ENCODE measurements at regions not wholly inside any gene's neighbourhood (a gene's known extent, or its start where the extent isn't known, plus 50 kb on each side); places are given as distances from the start of the nearest gene placed in this dataset.

DNA sequence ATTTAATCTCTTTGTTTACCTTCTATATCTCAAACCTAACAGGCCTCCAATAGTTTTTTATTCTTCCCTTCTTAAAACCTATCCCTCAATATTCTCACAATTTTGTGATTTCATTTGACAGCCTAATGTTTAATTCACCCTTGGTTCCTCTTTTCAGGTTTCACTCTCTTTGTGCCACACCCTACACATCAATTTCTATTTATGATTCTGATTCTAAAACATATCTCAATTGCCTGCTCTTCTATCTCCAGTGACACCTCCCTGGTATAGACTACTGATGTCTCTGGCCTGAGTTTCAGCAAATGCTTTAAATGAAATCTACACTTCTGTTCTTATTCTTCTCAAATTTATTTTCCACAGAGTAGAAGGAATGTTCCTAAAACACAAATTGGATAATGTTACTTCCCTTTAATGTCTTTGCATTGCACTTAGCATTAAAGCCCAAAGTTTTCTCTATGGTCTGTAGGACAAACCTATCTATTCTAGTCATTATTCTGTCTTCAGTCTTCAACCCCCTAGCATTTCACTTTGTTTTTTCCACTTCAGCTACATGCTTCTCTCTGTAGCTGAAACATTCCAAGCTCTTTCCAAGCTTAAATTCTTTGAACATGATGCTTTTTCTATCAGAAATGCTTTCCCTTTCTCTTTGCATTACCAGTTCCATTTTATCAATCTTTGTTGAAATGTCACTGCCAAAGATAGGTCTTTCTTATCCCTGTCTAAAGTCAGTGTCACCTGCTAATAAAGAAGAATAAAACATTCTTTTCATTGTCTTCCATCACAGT is 622.0 kb downstream of the CENPC start:
- no peak for FAIRE-seq

DNA sequence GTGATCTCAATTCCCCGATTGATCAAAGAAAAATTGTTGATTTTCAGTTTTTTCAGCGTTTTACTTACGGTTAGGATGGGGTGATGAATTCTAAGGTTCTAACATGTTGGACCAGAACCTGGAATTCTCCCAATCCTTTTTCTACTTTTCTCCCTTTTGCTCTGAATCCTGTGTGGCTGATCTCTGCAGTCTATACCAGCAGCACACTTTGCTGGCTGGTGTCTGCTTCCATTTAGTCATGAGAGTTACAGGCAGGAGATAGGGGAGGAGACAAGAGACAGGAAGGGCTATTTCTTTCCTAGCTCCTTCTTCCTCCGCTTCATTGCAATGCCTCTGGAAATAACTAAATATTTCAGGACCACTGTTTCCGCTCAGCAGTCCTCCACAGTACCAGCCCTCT is 623.9 kb downstream of the CENPC start:
- FAIRE-seq: no peak

DNA sequence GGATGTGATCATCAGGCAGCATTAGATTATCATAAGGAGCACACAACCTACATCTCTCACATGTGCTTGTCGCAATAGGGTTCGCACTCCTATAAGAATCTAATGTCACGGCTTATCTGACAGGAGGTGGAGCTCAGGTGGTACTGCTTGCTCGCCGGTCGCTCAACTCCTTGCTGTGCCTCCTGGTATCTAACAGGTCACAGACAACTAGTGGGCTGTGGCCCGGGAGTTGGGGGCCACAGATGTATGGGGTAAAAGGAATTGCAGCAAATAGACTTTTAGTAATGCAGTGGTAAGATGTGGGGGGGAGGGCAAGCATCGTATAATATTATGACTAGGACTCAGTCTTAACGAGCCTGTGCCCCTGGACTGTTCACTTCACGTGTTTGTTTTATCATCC is 624.8 kb downstream of the CENPC start:
- FAIRE-seq: no peak

DNA sequence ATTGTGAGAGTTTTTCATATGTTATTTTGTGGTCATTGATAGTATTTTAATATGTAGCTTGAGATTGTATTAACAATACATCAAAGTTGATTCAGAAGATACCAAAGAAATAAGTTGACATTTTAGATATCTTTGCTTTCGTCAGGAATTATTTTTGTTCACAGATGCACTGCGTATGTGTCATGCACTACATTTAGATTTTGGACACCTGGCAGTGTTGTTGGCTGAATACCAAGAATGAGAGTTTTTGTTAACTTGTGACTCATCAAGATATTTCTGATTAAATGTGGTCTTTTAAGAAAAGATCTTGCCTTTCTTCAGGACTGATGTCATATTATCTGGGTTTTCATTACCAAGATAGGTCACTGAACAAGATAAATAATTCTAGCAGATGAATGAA is 633.4 kb downstream of the CENPC start:
- FAIRE-seq: no peak

- FAIRE-seq: no peak
Measured at GRCh38 chr4:66906314-66906713, 639.0 kb downstream of the CENPC start.

DNA sequence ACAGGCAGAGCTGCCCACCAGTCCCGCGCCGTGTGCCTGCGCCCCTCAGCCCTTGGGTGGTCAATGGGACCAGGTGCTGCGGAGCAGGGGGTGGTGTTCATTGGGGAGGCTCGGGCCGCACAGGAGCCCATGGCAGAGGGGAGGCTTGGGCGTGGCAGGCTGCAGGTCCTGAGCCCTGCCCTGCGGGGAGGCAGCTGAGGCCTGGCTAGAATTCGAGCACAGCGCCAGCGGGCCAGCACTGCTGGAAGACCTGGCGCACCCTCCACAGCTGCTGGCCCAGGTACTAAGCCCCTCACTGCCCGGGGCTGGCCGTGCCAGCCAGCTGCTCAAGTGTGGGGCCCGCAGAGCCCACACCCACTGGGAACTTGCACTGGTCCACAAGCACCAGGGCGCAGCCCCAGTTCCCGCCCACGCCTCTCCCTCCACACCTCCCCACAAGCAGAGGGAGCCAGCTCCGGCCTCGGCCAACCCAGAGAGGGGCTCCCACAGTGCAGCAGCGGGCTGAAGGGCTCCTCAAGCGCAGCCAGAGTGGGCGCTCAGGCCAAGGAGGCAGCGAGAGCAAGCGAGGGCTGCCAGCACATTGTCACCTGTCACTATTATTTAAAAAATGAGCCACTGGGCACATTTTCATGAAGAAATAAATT is 645.8 kb downstream of the CENPC start:
- no peak for FAIRE-seq

DNA sequence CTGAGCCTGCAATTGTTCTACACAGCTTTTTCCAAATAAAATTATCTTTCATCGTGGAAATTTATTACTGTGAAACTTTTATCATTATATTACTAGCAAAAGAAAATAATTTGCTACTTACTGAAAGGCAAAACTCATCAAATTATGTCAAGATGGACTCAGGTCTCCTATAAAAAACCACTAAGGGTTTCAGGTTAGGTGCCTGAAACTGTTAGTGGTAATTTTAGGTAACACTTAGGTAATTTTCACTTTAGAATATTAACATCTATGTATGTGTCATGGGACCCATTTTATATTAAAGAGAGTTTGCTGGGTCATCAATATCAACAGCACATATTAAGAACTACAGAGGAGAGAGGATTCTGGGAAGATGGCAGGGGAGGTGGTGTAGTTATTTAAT is 651.5 kb downstream of the CENPC start:
- no peak for FAIRE-seq

- FAIRE-seq: no peak
Measured at GRCh38 chr4:66887061-66887460, 658.2 kb downstream of the CENPC start.

- no peak for FAIRE-seq
Measured at GRCh38 chr4:66885501-66886165, 659.7 kb downstream of the CENPC start.

DNA sequence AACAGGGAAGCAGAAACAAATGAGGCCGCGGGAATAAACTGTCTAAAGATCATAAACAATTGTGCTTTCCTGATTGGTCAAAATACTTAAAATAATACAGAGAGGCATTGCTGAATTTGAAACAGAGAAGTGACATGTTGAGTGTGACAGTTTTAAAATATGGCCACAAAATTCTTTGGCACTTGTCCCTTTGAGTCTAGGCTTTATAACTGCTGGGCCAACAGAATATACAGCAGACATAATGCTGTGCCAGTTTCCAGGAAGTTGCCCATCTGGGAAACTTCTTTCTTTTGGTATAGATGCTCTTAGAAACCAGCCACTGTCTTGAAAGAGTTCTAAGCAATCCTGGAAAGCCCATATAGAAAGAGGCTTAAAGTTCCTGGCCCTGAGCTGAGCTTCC is 668.4 kb downstream of the CENPC start:
- no peak for FAIRE-seq

DNA sequence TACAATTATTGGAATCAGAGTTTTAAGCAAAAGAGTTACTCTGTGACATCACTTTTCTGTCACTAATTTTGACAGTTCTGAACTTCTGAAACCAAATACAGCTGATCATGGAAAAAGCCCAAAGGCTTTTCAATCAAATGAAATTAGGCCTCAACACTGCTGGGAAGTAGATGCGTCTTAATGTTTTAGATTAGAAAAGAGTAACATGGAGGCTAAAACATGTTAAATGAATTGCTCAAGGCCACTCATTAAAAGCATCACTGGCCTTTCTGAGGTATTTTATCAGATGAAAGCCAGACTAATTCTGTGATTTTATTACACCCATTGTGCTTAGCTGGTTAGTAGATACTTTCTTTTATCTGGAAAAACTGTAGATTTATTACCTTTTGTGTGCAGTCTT is 672.6 kb downstream of the CENPC start:
- no peak for FAIRE-seq

- no peak for FAIRE-seq
Measured at GRCh38 chr4:66863481-66863880, 681.8 kb downstream of the CENPC start.

DNA sequence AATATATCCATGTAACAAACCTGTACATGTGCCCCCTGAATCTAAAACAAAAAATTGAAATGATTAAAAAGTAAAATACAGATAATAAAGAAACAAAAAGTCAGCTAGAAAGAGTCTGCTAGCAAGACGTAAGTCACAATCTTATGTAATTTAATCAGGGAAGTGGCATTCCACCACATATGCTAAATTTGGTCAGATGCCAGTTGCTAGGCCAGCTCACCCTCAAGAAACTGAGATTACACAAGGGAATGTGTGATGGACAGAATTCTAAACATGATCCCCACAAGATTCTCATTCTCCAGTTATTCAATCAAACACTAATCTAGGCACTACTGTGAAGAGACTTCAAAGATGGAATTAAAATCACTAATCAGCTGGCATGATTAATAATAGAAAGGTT is 689.3 kb downstream of the CENPC start:
- FAIRE-seq: no peak

DNA sequence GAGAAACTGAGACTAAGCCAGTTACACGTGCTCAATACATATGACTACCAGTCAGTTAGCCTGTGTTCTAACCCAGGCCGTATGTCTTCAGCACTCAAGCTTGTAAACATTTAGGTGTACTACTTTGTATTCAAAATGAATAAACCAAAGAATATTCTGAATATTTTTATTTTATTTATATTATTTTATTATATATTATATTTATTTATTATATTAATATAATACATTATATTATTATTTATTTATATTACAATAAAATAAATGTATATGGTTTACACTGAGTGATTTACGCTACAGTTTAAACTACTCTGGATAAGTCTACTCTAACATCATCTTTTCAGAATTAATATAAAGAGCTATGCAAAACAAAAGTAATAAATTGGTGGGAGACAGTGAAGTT is 691.5 kb downstream of the CENPC start:
- no peak for FAIRE-seq

- FAIRE-seq: no peak
Measured at GRCh38 chr4:66852843-66853242, 692.5 kb downstream of the CENPC start.

DNA sequence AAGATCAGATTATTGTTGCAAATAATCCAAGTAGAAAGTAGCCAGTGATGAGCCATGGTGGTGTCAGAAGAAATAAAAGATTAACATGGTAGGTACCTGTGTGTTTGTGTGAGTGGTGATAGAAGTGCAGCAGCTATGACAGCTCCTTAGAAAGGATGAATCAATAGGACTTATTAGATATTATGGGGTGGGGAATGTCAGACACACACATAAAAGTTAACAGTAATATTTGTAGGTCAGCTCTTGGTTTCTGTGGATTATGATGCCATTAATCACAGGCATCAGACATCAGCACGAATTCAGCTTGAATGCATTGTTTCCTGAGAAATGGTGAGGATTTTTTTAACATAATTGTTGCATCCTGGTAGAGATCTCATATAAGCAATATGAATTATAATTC is 695.7 kb downstream of the CENPC start:
- no peak for FAIRE-seq

- no peak for FAIRE-seq
Measured at GRCh38 chr4:66842724-66843088, 702.6 kb downstream of the CENPC start.

- no peak for FAIRE-seq
Measured at GRCh38 chr4:66842026-66842723, 703.1 kb downstream of the CENPC start.

GRCh38 chr4:66840178-66840577 is 705.1 kb downstream of the CENPC start:
- FAIRE-seq: no peak

- FAIRE-seq: peak; percentile 92
Measured at GRCh38 chr4:66837279-66837922, 707.9 kb downstream of the CENPC start.

DNA sequence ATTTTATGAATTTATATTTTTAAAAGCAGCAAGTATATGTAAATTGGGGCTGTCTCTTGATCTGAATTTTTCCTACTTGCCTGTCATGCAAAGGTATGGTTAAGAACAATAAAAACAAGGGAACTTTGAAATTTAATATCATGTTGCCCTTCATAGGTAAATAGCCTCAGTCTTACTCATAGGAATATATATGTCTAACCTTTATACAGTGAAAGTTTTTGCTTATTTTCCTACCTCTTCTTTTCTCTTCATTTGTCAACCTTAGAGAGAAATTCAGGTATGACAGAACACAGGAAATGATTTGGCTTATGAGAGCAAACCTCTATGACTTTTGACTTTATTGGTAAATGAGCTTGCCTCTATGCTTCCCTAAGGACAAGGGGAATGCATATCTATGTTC is 716.0 kb downstream of the CENPC start:
- no peak for FAIRE-seq

DNA sequence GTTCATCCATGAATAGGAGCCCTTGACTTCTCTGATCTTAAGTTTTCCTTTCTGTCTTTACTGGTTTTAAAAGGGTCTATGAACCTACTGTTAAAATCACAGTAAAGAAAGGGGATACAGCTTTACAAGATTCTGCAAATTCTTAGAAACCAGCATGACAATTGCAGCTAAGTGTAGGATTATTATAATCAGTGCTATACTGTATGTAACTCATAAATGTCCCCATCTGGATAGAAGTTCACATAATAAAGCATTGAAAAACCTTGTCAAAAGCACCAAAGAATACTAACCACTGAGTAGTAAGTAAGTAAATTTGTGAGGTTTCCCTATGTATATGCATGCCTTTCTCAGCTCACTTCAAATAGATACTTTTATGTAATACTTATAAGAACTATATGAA is 724.6 kb downstream of the CENPC start:
- no peak for FAIRE-seq

DNA sequence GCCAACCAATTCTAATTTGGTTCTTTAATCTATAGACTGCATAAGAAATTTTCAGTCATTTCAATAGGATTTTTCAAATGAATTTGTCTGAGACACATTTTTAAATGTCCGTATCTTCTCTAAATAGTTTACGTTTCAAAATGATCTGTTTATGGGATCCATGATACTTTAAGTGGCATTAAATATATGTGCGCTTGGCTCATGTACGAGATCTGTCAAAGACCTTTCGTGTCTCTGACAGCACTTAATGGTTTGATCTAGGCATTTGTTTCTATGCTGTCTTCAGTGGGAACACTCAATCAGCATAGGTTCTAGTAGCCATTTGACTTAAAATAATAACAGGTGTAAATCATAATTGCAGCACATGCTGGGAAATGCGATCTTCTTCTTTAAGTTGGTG is 731.0 kb downstream of the CENPC start:
- FAIRE-seq: no peak
